ENCODE measurements at regions not wholly inside any gene's neighbourhood (a gene's known extent, or its start where the extent isn't known, plus 50 kb on each side); places are given as distances from the start of the nearest gene placed in this dataset.
"Not testable (repeated sequence)": the region's sequence is repeated elsewhere in the genome, so short reads cannot be mapped to it uniquely, and the experiment has no call there.

DNA sequence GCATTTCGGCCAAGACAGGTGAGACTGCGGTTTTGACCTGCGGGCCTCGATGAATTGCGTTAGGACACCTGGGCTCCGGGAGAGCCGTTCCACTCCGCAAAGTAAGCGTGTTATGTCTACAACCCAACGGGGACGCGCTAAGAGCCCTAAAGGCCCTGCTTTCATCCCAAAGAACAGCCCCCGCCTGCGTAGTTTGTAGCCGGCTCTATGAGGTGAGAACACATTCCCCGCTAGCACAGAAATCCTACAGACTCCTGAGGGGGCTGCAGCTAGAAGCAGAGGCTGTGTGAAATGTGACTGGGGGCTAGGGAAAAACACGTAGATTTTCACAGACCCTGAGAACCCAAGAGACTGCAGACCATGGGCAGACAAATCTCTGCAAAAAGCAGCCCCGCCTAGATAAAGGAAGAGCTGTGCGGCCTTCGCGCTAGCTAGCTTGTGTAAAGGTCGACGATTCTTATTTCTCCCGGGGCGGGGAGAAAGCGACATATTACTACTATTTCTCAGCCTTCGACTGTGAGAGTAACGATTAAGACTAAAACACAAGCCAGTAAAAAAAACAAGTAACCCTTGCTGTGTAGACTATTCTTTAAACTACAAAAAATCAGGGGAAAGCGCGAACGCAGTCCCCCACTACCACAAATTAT is 242.9 kb downstream of the FAM72C start:
- DNase-seq (ENCODE audit: low read depth, low spot score); in situ Hi-C loops (cut with HindIII; ENCODE audit: low pct_unique_long_range_greater_than_20kb, low sequenced_read_pairs): not testable (repeated sequence)

DNA sequence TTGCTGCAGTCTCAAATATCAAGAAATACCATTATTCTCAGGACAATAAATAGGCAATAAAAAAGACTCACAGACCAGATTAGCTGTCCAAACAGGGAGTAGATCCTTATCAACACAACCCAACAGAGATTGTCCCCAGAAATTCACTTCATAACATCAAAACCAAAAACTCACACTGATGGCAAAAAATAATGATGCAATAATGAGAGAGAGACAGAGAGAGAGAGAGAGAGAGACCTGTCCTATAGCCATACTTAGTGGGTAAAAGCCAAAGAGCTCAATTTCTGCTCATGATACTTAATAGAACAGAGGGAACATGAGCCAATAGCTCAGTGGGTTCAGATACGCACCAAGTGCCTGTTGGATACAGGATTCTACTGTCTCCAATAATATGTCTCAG is 244.5 kb downstream of the FAM72C start:
- no peak for DNase-seq (ENCODE audit: low read depth, low spot score)
- in situ Hi-C loops (cut with HindIII; ENCODE audit: low pct_unique_long_range_greater_than_20kb, low sequenced_read_pairs), result no loop called here

DNA sequence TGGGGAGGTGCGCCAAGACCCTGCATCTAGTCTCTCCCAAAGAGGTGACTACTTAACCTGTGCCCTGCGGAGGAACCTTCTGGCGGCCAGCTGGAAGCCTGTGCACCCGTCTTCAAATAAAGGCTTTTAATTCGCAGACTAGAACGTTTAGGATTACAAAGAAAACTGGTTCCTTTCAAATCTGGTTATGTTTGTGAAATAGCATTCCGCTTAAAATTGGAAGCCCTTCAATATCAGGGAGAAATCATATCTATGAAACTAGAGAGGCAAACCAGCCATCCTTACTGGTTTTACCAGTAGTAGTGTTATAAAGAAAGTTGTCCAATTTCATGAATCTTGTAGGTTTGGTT is 250.8 kb downstream of the FAM72C start:
- in situ Hi-C loops (cut with HindIII; ENCODE audit: low pct_unique_long_range_greater_than_20kb, low sequenced_read_pairs), result no loop called here
- DNase-seq (ENCODE audit: low read depth, low spot score), result no peak

DNA sequence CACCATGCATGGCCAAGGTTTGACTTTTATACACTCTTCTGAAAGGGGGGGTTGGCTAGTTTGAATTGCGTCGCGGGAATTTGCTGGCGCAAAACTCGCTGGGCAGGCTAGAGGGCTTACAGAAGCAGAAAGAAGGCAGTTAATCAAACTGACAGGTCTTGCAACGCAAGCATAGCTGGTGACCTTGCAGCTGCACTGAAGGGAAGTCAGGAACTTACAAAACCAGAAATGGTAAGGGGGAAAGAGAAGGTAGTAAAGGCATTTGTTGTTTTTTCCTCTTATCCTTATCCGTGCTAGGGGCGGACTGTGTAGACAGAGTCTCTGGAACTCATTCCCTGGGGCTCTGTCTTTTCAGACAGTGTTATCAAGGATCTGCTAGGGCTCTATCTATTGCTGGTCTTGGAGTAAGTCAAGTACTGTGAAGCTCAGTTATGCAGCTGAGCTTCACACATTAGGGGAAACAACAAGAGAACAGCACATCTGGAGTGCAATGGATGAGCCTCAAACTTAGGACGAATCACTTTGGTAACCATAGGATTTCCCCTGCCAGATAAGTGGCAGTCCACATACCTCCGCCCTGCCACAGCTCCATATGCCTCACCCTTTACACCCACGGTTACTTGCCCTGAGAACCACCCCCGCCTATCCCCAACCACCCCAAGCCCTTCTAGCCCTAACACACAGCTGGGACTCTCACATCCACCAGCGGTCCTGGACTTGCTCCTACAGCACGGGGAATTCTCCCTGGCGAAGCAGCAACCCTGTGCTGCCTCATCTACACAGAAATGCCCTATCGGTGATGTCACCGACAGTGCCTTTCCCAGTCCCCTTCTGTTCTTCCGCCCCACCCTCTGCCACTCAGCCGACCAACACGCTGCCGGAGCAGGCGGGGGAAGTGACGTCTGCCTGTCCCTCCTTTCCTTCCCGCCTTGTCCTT is 251.4 kb downstream of the FAM72C start:
- peak; percentile 37 for DNase-seq (ENCODE audit: low read depth, low spot score)
- in situ Hi-C loops (cut with HindIII; ENCODE audit: low pct_unique_long_range_greater_than_20kb, low sequenced_read_pairs), result no loop called here

DNA sequence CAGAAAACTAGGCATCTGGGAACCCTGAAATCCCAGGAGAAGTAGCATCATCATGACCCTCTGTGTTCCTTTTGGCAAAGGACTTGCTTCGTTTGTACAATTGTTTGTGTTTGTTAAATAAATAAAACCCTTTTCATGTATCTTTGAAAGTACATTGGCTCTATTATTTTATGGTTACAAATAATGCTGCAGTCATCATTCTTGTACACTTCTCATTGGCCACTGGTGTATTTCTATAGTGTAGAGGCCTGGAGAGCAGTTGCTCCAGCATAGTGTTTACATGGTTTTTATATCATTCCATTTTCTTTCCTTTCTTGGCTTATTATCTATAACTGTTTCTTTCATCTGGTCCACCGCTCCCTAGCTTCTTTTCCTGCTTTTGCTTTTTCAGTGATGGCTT is 253.3 kb downstream of the FAM72C start:
- in situ Hi-C loops (cut with HindIII; ENCODE audit: low pct_unique_long_range_greater_than_20kb, low sequenced_read_pairs), result no loop called here
- no peak for DNase-seq (ENCODE audit: low read depth, low spot score)

DNA sequence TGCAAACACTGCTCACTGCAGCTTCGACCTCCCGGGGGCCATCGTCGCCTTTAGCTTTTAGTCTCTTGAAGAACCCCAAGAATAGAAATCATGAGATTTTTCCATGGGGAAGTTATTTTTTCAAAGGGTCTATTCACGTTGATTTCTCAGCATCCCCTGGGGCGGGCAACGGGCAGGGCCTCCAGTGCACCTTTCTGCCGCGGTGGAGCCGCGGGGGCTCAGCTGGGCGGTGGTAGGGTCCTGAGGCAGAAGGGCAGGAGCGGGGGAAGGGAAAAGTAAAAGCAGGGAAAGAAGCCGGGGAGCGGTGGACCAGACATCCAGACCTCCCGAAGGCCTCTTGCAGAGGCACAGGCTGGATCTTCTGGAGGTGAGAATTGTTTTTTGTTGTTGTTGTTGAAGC is 253.8 kb downstream of the FAM72C start:
- in situ Hi-C loops (cut with HindIII; ENCODE audit: low pct_unique_long_range_greater_than_20kb, low sequenced_read_pairs), result no loop called here
- DNase-seq (ENCODE audit: low read depth, low spot score), result no peak

DNA sequence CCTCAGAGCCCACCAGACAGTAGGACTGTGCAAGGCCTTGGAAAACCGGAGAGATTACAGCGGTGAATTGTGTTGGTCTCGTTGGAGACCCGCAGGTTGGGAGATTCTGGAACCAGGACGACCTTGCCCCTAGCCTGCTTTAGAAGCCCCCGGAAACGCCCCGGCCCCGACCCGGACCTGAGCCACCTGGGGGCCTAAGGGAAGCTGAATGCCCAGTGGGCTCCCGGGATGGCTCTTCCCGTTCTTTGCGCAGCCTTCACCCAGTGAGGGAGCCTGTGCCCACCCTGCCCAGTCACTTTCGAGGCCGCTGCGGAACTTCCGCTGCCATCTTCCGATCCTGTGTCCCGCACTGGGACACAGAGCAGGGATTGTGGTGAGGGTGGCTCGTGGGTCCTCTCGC is 254.4 kb downstream of the FAM72C start:
- no peak for DNase-seq (ENCODE audit: low read depth, low spot score)
- in situ Hi-C loops (cut with HindIII; ENCODE audit: low pct_unique_long_range_greater_than_20kb, low sequenced_read_pairs), result no loop called here

DNA sequence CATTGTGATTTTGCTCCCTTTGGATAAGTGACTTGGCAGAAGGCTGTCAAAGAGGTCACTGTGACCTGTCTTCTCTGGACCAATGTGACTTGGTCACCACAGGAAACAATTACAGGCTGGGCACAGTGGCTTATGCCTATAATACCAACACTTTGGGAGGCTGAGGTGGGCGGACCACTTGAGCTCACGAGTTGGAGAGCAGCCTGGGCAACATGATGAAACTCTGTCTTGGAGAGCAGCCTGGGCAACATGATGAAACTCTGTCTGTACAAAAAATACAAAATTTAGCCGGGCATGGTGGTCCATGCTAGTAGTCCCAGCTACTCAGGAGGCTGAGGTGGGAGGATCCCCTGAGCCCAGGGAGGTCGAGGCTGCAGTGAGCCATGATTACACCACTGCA is 256.9 kb downstream of the FAM72C start:
- DNase-seq (ENCODE audit: low read depth, low spot score); in situ Hi-C loops (cut with HindIII; ENCODE audit: low pct_unique_long_range_greater_than_20kb, low sequenced_read_pairs): not testable (repeated sequence)

DNA sequence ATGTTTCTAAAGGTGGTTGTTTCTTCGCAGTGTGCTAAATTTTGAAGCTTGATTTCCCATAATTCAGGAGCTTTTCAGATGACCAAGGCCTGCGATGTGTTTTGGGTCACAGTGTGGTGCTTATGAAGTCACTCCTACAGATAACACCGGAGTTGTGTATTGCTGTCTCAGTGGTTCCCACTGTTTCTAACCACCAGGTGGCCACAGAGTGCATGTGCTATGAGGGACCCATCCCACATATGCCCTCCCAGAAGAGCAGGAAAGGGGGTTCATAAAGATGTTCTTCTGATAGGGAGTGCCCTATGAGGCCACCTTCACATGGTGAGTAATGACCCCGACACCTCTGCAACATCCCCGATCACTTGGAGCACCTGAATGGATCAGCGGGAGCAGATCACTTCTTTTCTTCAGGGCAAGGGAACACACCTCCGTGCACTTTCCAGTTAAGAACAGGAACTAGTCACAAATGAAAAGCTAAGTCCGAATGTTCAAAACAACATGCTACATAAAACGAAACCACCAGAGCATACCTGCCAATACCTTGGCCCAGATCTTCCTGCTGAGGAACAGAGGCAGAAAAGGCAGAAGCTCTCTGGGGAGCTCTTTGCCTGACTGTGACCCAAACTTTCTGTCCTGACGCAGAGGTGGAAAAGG is 262.1 kb downstream of the FAM72C start:
- peak; percentile 70 for DNase-seq (ENCODE audit: low read depth, low spot score)
- in situ Hi-C loops (cut with HindIII; ENCODE audit: low pct_unique_long_range_greater_than_20kb, low sequenced_read_pairs), result not testable (repeated sequence)

DNA sequence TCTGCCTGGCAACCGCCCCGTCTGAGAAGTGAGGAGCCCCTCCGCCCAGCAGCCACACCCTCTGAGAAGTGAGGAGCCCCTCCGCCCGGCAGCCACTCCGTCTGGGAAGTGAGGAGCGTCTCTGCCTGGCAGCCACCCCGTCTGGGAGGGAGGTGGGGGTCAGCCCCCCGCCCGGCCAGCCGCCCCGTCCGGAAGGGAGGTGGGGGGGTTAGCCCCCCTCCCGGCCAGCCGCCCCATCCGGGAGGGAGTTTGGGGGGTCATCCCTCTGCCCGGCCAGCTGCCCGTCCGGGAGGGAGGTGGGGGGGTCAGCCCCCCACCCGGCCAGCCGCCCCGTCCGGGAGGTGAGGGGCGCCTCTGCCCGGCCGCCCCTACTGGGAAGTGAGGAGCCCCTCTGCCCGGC is 269.0 kb downstream of the FAM72C start:
- DNase-seq (ENCODE audit: low read depth, low spot score); in situ Hi-C loops (cut with HindIII; ENCODE audit: low pct_unique_long_range_greater_than_20kb, low sequenced_read_pairs): not testable (repeated sequence)

DNA sequence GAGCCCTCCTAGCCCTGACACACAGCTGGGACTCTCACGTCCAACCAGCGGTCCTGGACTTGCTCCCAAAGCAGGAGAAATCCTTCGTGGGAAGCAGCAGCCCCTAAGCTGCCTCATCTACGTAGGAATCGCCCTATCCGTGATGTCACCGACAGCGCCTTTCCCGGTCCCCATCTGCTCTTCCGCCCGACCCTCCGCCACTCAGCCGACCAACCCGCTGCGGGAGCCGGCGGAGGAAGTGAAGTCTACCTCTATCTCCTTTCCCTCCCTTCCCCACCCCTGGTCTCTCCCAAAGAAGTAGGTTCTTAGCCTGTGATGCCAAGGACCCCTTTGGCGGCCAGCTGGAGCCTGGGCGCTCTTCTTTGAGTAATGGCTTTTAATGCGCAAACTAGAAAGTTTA is 272.1 kb downstream of the FAM72C start:
- in situ Hi-C loops (cut with HindIII; ENCODE audit: low pct_unique_long_range_greater_than_20kb, low sequenced_read_pairs), result no loop called here
- no peak for DNase-seq (ENCODE audit: low read depth, low spot score)

DNA sequence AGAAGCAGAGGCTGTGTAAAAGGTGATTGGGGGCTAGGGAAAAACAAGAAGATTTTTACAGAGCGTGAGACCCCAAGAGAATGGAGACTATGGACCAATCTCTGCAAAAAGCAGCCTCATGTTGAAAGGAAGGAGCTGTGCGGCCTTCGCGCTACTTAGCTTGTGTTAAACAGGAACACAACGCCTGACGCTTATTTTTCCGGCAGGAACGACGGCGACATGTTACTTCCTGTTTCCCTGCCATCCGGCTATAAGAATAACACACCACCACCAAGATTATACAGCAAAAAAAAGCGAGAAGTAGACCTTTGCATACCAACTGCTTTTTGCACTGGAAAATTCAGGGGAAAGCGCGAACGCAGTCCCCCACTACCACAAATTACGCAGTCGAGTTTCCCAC is 272.7 kb downstream of the FAM72C start:
- in situ Hi-C loops (cut with HindIII; ENCODE audit: low pct_unique_long_range_greater_than_20kb, low sequenced_read_pairs), result no loop called here
- no peak for DNase-seq (ENCODE audit: low read depth, low spot score)

DNA sequence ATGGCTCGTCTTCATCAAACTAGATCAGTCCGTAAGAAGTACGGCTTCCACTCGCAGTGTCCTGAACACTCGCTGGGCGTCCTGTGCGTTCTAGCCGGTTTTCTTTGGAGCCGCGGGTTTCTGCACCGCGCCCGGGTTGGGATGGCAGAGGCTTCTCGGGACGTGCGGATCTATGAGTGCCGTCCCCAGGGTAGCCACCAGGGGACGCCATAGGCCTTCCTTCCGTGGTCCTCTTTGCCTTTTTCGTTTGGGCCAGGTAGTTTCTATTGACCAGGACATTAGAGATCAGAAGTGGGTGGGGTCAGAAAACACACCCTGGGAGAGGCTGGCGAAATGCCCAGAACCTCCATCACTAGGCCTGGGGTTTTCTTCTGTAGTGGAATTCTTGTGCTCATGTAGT is 273.8 kb downstream of the FAM72C start:
- DNase-seq (ENCODE audit: low read depth, low spot score), result peak; percentile 82

DNA sequence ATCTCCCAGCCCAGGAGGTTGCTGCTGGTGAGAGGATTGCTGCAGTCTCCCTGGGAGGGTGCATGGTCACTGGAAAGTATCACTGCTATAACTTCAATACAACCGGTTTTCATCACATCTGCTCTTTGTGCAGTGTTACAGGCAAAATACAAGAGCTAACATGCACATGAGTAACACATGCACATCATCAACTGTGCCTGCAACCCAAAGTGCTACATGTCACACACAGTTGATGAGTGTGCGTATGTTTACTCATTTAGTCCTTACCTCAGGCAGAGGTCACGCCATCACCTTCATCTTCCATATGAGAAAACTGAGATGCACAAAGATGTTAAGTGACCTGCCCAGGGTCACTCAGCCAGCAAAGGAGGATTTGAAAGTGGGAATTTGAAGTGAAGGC is 277.7 kb downstream of the FAM72C start:
- in situ Hi-C loops (cut with HindIII; ENCODE audit: low pct_unique_long_range_greater_than_20kb, low sequenced_read_pairs), result no loop called here
- DNase-seq (ENCODE audit: low read depth, low spot score), result no peak

More for the DNA sequence above, 273.8 kb downstream of the FAM72C start:
- in situ Hi-C loops (cut with HindIII; ENCODE audit: low pct_unique_long_range_greater_than_20kb, low sequenced_read_pairs), result no loop called here

DNA sequence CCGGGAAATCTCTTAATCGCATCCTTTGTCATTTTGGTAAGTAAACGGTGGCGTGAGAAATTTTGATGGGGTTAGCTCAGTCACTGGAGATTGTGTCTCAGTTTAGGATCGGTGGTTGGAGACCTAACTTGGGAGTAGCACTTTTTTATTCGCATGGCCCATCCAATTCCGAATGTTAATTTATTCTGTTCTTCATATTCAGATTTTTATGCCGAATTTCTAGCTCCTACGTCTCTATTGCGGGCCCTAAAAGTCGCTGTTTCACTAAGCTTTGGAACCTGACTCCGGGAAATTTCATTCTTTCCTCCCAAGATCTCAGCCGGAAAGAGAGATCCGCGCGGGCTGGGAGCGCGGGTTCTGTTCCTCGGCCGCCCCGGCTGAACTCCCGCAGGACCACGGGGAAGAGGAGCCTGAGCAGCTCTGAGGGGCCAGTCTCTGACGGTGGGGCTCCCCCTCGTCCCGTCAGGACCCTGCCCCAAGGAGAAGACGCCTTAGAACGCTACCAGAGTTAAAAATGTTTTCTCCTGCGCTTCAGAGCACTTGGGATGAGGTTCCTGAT is 279.7 kb downstream of the FAM72C start:
- in situ Hi-C loops (cut with HindIII; ENCODE audit: low pct_unique_long_range_greater_than_20kb, low sequenced_read_pairs), result no loop called here
- DNase-seq (ENCODE audit: low read depth, low spot score), result no peak

DNA sequence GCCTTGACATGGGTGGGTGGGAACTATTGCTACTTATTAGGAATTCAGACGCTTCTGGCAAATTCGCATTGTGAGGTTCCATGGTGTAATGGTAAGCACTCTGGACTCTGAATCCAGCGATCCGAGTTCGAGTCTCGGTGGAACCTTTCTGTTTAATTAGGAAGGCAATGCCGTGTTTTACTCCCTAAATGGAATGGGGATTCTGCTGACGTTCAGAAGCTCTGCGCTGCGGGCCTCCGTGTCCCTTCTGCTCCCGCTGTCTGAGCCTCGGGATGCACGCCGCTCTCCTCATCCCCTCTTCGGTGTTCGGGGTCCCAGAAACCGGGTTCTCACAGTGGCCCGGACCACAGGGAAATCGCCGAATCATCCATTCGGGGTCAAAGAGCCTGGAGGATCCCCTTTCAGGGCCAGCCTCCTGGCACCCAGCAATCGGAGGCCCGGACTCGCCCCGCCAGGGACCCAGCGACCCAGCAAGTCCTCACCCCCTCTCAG is 280.3 kb downstream of the FAM72C start:
- in situ Hi-C loops (cut with HindIII; ENCODE audit: low pct_unique_long_range_greater_than_20kb, low sequenced_read_pairs), result no loop called here
- peak; percentile 83 for DNase-seq (ENCODE audit: low read depth, low spot score)

DNA sequence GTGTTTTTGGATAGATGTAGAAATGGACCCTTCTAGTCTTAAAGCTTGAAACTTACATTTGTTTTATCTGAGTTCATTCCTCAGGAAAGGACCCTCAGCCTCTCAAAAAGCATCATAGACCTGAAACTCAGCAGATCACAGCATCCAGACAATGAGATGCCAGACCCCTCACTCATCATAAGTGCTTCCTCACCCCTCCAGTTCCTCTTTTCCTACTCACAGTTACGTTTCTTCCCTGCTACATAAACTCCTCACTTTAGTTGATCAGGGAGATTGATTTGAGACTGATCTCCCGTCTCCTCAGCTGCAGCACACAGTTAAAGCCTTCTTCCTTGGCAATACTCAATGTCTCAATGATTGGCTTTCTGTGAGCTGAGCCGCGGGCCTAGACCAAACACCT is 282.0 kb downstream of the FAM72C start:
- in situ Hi-C loops (cut with HindIII; ENCODE audit: low pct_unique_long_range_greater_than_20kb, low sequenced_read_pairs), result no loop called here
- no peak for DNase-seq (ENCODE audit: low read depth, low spot score)

DNA sequence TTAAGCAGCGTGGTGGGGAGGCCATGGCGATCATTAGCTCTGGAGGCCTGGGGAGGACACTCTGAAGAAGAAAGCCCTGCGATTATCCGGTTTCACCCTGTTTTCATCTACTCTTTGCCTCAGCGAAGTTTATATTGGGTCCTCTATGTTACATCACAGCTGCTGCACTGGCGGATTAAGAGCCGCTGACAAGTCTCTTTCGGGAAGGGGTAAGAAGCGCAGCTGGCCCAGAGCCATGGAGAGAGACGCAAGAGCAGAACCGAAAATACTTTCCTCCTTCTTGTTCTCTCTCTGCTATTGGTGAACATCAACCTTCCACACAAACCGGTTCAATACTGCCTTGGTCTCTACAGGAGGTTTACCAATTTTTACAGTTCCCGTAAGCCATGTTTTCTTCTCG is 291.5 kb downstream of the FAM72C start:
- in situ Hi-C loops (cut with HindIII; ENCODE audit: low pct_unique_long_range_greater_than_20kb, low sequenced_read_pairs), result no loop called here
- DNase-seq (ENCODE audit: low read depth, low spot score), result no peak
